K562 (cell line): ENCODE measurements at regions not wholly inside any gene's neighbourhood (a gene's known extent, or its start where the extent isn't known, plus 50 kb on each side); places are given as distances from the start of the nearest gene placed in this dataset.

Experiments used
- ID3 ChIP-seq, 2 experiments: fragments of 250-450 bp in 1 of 2; fragments of 450-650 bp in 1 of 2; sonication (Bioruptor Pico) in 1 of 2; IDR thresholded peaks; 2 replicates each; pipeline versions ENCODE4 v1.6.1 to v1.8.0; 2016 to 2021; ENCODE audit warnings: mild to moderate bottlenecking in 2 of 2, moderate library complexity in 2 of 2, missing compliant biosample characterization in 1 of 2, missing genetic modification characterization in 1 of 2
- TF ChIP-seq, protein P1 (sequence below): fragments of 250-450 bp; sonication (Bioruptor Pico); IDR thresholded peaks from 2 replicates; pipeline ENCODE4 v1.8.0; 2022; ENCODE audit warnings: inconsistent platforms
- TF ChIP-seq, protein P2 (sequence below): sonication (generic); formaldehyde crosslinking; IDR thresholded peaks from 2 replicates; pipeline ENCODE4 v1.8.1; 2023; ENCODE audit warnings: mild to moderate bottlenecking, missing genetic modification reagents
- TF ChIP-seq, protein P3 (sequence below): fragments of 450-650 bp; IDR thresholded peaks from 2 replicates; pipeline ENCODE4 v1.6.1; 2014; ENCODE audit warnings: low read depth, mild to moderate bottlenecking, moderate library complexity, borderline replicate concordance

- TF ChIP-seq ID3 (CRISPR knock-in tag; IDR thresholded peaks at IDR 0.05) (no peak), ID3 (tag; IDR thresholded peaks at IDR 0.05) (no peak)
- TF ChIP-seq, protein P1, sequence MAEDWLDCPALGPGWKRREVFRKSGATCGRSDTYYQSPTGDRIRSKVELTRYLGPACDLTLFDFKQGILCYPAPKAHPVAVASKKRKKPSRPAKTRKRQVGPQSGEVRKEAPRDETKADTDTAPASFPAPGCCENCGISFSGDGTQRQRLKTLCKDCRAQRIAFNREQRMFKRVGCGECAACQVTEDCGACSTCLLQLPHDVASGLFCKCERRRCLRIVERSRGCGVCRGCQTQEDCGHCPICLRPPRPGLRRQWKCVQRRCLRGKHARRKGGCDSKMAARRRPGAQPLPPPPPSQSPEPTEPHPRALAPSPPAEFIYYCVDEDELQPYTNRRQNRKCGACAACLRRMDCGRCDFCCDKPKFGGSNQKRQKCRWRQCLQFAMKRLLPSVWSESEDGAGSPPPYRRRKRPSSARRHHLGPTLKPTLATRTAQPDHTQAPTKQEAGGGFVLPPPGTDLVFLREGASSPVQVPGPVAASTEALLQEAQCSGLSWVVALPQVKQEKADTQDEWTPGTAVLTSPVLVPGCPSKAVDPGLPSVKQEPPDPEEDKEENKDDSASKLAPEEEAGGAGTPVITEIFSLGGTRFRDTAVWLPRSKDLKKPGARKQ (CRISPR knock-in tag): no peak
- TF ChIP-seq, protein P2, sequence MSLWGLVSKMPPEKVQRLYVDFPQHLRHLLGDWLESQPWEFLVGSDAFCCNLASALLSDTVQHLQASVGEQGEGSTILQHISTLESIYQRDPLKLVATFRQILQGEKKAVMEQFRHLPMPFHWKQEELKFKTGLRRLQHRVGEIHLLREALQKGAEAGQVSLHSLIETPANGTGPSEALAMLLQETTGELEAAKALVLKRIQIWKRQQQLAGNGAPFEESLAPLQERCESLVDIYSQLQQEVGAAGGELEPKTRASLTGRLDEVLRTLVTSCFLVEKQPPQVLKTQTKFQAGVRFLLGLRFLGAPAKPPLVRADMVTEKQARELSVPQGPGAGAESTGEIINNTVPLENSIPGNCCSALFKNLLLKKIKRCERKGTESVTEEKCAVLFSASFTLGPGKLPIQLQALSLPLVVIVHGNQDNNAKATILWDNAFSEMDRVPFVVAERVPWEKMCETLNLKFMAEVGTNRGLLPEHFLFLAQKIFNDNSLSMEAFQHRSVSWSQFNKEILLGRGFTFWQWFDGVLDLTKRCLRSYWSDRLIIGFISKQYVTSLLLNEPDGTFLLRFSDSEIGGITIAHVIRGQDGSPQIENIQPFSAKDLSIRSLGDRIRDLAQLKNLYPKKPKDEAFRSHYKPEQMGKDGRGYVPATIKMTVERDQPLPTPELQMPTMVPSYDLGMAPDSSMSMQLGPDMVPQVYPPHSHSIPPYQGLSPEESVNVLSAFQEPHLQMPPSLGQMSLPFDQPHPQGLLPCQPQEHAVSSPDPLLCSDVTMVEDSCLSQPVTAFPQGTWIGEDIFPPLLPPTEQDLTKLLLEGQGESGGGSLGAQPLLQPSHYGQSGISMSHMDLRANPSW (CRISPR knock-in tag): no peak
- TF ChIP-seq, protein P3, sequence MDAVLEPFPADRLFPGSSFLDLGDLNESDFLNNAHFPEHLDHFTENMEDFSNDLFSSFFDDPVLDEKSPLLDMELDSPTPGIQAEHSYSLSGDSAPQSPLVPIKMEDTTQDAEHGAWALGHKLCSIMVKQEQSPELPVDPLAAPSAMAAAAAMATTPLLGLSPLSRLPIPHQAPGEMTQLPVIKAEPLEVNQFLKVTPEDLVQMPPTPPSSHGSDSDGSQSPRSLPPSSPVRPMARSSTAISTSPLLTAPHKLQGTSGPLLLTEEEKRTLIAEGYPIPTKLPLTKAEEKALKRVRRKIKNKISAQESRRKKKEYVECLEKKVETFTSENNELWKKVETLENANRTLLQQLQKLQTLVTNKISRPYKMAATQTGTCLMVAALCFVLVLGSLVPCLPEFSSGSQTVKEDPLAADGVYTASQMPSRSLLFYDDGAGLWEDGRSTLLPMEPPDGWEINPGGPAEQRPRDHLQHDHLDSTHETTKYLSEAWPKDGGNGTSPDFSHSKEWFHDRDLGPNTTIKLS: no peak
Observed at GRCh38 chr11:27873664-27874063, 173.4 kb upstream of the BDNF start (continued).
